Non-pigmented ciliary epithelial cell (primary cell): ENCODE measurements at regions not wholly inside any gene's neighbourhood (a gene's known extent, or its start where the extent isn't known, plus 50 kb on each side); places are given as distances from the start of the nearest gene placed in this dataset.

Experiments
- DNase-seq: peaks from one replicate; pipeline ENCODE4 v3.0.0-alpha.2; 2010; ENCODE audit warnings: low read depth

GRCh38 chr4:41390661-41391060 is 133.9 kb downstream of the UCHL1 start:
- no peak for DNase-seq

- DNase-seq: no peak
Observed at GRCh38 chr4:41391271-41391670, 134.5 kb downstream of the UCHL1 start.

GRCh38 chr4:41394481-41394894 is 137.8 kb downstream of the UCHL1 start:
- DNase-seq: no peak

- DNase-seq: no peak
Observed at GRCh38 chr4:41396214-41396613, 139.5 kb downstream of the UCHL1 start.

- no peak for DNase-seq
Observed at GRCh38 chr4:41396869-41397268, 140.1 kb downstream of the UCHL1 start.

GRCh38 chr4:41399231-41399630 is 138.7 kb upstream of the LIMCH1 start:
- DNase-seq: no peak

- no peak for DNase-seq
Observed at GRCh38 chr4:41400296-41400695, 137.7 kb upstream of the LIMCH1 start.

GRCh38 chr4:41405464-41406112 is 132.4 kb upstream of the LIMCH1 start:
- no peak for DNase-seq

- no peak for DNase-seq
Observed at GRCh38 chr4:41406113-41406516, 131.8 kb upstream of the LIMCH1 start.

- no peak for DNase-seq
Observed at GRCh38 chr4:41408150-41408549, 129.8 kb upstream of the LIMCH1 start.

GRCh38 chr4:41408859-41409593 is 128.9 kb upstream of the LIMCH1 start:
- no peak for DNase-seq

- DNase-seq: no peak
Observed at GRCh38 chr4:41409594-41409895, 128.4 kb upstream of the LIMCH1 start.

- DNase-seq: no peak
Observed at GRCh38 chr4:41410049-41410448, 127.9 kb upstream of the LIMCH1 start.

GRCh38 chr4:41413670-41414411 is 124.1 kb upstream of the LIMCH1 start:
- DNase-seq: no peak

- DNase-seq: no peak
Observed at GRCh38 chr4:41414412-41414779, 123.6 kb upstream of the LIMCH1 start.

GRCh38 chr4:41418444-41418843 is 119.5 kb upstream of the LIMCH1 start:
- DNase-seq: peak; percentile 36

GRCh38 chr4:41420541-41420940 is 117.4 kb upstream of the LIMCH1 start:
- DNase-seq: no peak

- DNase-seq: no peak
Observed at GRCh38 chr4:41423117-41423516, 114.8 kb upstream of the LIMCH1 start.

GRCh38 chr4:41424522-41424921 is 113.4 kb upstream of the LIMCH1 start:
- no peak for DNase-seq

GRCh38 chr4:41425650-41426049 is 112.3 kb upstream of the LIMCH1 start:
- no peak for DNase-seq

- DNase-seq: no peak
Observed at GRCh38 chr4:41426539-41426938, 111.4 kb upstream of the LIMCH1 start.

GRCh38 chr4:41427306-41427882 is 110.6 kb upstream of the LIMCH1 start:
- no peak for DNase-seq
